GM21526 (cell line): ENCODE measurements at regions not wholly inside any gene's neighbourhood (a gene's known extent, or its start where the extent isn't known, plus 50 kb on each side); places are given as distances from the start of the nearest gene placed in this dataset.
"Not testable (repeated sequence)": the region's sequence is repeated elsewhere in the genome, so short reads cannot be mapped to it uniquely, and the experiment has no call there.

Source experiments
- ATAC-seq: cut with Tn5 transposase; IDR thresholded peaks from one replicate; pipeline ENCODE4 v1.9.1; 2021; ENCODE audit warnings: moderate library complexity; ENCODE audit not compliant: unreplicated experiment, low FRiP score

DNA sequence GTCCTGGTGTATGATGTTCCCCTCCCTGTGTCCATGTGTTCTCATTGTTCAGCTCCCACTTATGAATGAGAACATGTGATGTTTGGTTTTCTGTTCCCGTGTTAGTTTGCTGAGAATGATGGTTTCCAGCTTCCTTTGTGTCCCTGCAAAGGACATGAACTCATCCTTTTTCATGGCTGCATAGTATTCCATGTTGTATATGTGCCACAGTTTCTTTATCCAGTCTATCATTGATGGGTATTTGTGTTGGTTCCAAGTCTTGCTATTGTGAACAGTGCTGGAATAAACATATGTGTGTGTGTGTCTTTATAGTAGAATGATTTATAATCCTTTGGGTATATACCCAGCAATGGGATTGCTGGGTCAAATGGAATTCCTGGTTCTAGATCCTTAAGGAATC is 1427.3 kb upstream of the SLC10A2 start:
- ATAC-seq, result not testable (repeated sequence)

DNA sequence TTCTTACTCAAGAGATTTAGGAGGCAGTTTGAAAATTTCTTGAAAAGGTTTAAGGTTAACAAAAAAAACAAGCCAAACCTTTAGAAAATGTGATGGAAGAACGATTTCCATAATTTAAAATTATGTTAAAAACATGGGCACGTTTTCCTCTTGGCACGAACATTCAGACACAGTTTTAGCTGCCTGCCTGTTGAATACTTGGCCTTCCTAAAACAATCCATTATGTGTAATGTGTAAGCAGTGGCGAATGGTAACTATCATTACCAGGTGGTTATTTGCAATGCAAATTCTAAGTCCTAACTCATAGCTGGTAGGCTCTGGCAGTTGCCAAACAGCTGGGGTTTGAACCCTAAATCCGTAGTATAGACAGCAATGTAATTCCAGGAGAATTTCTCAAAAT is 1425.7 kb upstream of the SLC10A2 start:
- ATAC-seq, result no peak

DNA sequence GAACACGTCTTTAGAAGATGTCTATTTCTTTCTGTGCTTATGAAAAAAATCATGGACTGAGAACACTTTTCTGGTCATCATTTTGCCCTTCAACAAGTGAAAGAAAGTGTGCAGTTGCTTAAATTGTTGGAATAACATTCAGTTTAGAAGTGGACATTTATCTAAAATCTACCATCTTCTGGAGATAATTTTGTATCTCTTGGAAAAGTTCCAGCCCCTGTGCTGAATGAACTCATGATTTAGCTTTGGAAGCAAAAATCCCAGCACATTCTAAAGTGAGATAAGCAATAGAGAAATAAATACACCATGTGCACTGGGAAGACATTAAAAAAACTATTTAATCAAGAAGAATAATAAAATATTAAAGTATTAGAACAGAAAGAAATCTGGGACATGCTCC is 1420.8 kb upstream of the SLC10A2 start:
- ATAC-seq, result no peak

DNA sequence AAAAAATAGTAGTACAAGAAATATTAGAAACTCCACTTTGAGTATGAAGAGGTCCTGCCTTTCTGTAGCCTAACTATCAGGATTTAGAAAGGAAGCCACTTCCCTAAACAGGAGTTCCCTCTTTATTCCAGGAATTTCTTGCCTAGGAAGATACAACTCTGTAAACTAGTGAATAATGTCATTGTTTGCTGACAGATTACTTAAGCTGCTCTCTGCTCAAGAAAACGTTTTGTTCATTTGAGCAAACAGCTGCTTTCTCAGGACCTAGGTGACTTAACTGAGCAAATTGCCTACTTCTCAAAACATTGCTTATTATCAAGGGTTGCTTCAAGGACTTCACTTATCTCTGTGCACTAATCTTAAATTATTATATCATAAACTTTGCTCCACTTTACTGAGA is 1419.4 kb upstream of the SLC10A2 start:
- no peak for ATAC-seq

DNA sequence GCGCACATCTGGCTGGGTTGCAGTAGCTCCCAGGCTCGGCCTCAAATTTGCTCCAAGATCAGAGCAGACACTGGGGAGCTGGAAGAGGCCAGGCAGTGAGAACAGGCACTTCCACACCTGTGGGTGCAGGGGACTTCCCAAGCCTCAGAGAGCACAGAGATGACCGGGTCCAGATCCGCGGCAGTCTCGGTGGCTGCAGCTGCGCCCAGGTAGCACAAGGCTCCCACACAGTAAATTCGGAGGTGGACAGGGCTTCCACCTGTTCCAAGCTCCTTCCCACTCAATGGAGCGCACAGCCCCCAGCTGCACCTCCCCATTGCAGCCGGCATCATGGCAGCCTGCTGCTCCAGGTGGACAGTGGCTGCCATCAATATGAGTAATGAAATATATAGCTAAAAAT is 1417.4 kb upstream of the SLC10A2 start:
- no peak for ATAC-seq

DNA sequence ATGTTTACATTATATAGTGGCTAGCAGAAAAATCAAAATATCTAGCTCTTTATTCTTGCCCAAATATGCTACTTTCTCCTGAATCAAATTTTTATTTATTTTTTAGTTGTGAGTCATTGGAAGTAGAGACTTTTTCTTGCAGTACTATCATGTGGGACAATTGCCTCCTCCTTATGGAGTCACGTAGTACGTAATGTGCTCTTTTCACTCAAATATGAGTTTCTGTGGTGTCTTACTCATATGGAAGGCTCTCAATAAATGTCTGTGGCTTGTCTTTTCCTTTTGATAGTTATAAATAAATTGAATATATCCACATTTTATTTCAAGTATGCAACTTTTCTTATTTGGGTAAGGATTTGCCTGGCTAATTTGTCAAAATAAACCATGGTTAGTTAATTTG is 1411.0 kb upstream of the SLC10A2 start:
- ATAC-seq, result no peak

DNA sequence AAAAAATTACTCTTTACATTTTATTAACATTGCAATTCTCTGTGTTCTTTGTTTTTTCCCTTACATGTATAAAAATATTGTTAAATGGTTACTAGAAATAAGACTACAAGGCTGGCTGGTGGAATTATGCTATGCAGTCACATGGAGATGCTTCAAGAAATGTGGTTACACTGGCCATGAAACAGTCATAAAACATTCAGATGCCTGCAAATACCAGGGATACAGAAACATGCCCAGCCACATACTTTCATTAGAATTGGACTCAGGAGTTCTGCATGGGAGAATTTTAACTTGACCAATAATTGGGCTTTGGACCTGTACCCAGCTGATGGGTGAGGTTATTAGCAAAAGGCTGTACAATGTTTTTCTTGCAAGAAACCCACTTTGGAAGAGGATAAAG is 1407.7 kb upstream of the SLC10A2 start:
- no peak for ATAC-seq

DNA sequence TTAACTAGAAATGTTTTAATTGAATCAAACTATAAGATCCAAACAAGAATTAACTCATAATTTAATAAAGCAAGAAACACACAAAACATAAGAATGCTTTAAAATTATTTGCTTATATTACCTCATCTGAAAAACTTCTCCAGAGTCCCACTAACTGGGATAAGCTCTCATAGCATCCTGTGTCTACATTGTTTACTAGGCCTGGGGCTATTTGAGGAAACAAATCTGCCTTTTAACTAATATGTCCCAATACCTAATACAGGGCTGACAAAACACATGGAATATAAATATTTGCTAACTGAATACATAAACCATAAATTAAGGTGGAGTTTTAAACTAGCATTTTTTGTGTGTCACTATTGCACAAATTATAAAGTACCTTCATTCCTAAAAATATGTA is 1399.8 kb upstream of the SLC10A2 start:
- ATAC-seq, result no peak

DNA sequence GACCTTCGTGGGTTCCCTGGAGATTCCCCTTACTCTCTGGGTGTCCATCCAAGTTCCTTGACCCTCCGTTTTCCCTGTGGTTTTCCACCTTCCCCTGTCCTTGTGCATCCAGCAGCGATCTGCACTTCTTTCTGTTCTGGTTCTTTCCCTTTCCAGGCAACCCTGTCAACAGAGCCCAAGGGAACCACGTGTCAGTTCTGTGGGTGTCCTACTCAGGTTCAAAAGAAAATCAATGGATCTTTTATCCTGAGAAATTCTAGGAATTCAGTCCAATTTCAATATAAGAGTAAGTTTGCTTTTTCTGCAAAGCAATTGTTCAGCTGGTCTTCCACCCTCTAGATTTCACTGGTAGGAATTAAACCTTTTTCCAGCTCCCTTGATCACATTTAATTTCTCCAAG is 1394.8 kb upstream of the SLC10A2 start:
- no peak for ATAC-seq

DNA sequence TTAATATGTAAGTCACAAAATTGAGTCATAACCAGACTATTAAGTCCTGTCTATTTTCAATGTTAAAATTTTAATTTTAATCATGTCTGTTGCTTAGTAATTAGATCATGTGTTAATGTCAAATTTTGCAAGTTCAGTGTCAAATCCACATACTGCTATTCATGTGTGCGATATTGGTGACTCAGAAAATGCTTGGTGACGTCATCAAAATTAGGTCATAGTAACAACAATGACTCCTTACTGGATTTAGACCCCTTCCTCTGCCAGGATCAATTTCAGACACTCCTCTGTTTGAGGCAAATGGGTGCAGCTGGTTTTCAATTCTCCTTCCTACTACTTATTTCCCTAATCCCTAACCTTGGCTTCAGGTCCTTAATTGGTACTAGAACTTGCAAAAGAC is 1394.3 kb upstream of the SLC10A2 start:
- ATAC-seq, result no peak

DNA sequence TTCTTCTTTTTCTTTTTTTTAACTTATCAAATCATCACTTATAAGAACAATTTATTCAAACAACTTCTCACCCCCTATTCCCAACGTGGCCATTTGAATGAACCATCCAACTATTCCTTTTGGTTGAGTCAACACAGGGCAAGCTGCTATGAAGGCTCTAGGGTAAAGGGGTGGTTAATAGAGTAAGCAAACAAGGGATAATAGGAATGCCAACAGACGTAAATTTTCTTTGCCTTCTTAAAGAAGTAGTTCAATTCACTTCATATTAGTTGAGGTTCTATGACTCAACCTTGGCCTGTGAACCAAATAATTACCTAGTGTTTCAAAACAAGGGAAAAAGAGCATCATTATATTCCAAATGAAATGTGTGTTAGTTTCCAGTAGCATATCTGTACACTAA is 1383.8 kb upstream of the SLC10A2 start:
- ATAC-seq, result no peak

DNA sequence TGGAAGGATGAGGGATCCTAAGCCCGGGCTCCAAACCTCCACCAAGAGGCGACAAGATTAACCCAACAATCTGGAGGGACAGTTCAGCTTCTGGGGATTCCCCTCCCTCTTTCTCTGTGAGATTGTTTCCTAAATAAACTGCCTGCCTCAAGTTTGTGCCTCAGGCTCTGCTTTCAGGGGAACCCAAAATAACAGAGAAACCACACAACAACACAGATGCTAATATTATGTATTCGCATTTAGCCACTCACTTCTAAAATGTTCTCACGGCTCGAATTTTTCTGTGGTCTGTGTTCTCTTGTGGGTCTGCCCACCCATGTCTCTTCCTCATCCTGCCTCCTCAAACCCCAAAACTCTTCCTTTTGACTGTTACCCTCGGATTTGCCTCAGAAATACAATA is 1381.1 kb upstream of the SLC10A2 start:
- no peak for ATAC-seq

DNA sequence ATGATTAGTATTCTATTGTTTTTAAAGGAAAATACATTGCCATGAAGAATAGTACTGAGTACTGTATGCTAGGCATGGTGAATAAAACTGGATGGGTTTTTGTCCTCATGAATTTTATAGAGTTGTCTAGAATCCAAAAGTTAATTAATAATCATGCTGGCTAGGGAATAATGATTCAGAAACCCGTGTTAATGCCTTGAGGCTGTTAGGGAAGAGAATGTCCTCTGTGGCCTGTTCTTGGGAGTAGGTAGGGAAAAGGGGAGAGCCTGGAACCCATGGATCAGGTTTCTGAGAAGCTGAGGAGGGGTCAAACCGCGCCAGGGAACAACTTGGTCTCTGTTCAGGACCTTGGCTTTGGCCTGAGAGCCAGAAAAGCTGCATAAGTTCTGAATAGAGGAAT is 1376.3 kb upstream of the SLC10A2 start:
- ATAC-seq, result no peak

DNA sequence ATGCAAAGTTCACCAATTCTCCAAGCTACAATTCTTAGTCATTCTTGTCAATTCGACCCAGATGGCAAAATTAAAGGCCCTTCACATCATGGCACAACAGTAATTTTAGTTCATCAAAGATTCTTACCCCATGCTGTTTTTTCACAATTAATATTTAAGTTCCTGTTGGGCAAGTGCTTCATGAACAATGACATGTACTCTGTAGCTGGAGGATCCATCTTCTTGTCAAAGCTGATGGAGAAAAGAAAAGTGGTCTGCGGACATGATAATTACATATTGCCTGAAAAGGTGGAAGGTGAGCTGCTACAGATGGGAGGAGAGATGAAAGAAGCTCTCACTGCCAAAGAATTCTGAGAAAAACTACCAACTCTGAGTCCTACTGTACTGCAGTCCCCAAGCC is 1370.3 kb upstream of the SLC10A2 start:
- no peak for ATAC-seq

DNA sequence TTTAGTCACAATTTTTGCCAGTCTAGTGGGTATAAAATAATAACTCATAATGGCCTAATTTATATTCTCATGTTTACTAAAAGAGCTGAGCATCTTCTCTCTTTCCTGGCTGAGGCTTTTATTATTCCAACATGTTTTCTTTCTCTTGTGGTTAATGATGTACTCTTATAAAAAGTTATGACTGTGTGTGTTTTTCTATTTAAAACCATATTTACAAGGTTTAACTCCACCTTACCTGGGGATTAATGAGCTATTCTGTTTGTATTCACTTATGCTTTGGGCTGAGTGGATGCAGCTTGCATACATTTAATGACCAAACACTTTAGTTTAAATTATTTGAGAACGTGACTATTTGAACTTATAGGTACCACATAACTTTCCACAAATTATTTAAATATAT is 1365.7 kb upstream of the SLC10A2 start:
- no peak for ATAC-seq

DNA sequence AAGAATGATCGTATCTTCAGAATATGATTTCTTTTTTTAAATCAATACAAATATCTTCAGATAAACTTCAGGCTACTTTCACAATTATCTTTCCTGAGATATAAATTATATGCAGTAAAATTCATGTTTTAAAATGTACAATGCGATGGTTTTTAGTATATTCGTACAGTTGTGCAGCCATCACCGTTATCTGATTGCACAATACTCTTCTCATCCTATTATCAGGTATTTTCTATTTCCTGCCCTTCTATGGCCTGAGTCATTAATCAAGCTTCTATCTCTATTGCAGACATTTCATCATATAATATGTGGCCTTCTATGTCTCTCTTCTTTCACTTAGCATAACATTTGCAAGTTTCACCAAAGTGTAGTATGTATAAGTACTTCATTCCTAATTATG is 1360.2 kb upstream of the SLC10A2 start:
- no peak for ATAC-seq

DNA sequence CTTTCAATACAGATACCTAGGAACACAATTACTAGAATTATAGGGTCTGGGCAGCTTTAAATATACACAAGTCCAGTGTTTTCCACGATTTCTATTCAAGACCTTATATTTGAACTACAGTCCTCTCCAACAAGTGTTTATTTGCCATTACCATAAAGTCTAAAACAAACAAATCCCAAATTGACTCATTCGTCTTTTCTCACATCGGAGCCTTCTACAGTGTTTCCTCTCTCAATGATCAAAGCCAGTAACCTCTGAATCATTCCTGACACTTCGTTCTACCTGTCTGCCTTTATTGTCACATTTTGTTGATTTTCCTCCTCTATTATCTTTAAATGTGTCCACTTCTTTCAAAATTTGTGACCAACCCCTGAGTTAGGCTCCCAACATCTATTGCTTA is 1356.5 kb upstream of the SLC10A2 start:
- ATAC-seq, result no peak

DNA sequence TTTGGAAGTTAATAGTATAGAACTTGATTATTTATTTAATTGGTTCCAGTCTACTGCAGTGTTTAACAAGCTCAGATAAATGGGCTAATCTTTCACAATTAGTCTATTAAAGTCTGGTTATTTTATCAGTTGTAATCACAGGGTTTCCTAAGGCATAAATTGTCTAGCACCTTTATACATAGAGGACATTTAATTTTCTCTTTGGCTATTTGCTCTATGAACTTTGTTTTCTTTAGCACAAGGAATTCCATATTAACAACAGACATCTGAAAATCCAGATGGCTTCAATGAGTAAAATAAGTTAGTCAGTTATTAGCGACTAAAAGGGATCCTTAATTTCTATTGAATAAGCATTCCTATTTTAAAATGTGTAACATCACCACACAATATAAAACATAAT is 1350.8 kb upstream of the SLC10A2 start:
- ATAC-seq, result no peak

DNA sequence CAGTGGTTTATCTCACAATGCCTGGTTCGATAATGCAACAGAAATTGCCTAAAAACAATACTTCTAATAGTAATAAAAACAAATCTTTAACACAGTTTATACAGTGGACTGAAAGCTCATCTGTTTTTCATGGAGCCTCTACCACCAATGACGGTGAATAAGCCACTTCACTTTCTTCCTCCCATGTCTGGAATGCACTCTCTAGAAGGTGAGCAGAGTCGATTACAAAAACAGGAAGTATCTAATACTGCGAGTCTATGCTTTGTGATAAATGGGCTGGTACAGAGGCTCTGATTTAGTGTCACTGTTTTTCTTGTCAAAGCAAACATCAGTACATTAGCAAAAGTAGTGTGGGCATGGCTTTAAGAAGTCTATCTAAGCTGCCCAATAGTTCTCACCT is 1348.6 kb upstream of the SLC10A2 start:
- no peak for ATAC-seq

DNA sequence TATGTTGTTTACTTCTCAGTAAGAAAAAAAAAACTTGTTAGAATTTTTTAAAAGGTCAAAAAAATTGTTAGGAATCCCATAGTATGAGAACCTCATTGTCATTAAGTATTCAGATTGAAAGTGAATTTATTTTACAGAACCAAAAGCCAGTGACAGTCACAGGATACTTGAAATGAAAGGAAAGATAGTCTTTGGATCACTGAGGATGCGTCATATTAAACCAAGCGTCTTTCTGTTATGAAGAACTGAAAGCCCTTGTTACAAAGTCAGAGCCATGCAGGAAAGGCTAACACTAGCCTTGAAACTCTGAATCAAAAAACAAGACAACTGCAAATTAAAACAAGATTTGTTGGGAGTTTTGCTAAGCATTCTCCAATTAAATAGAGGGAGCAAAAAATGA is 1348.0 kb upstream of the SLC10A2 start:
- ATAC-seq, result no peak

DNA sequence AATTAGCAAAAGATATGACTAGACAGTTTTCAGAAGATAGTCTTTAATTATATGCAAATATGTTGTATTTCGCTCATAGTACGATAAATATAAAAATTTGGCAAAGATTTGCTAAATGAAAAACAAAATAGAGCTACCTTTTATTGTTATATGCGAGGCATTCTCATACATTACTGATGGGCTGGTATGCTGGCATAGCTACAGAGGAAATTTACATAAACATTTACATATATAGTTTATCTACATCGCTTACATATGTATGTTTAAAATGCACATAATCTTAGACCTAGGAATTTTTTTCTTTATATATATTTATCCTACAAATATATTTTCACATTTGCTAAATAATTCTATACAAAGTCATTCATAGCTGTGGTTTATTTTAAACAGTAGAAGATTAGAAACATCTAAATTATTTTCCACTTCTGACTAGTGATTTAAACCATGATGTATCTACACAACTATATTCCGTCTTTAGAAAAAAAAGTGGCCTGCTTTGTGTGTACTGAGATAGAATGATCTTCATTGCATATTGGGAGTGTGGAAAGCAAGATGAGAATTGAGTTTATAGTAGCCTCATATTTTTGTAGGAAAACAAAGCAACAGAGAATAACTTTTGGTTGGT is 1345.0 kb upstream of the SLC10A2 start:
- ATAC-seq, result no peak

DNA sequence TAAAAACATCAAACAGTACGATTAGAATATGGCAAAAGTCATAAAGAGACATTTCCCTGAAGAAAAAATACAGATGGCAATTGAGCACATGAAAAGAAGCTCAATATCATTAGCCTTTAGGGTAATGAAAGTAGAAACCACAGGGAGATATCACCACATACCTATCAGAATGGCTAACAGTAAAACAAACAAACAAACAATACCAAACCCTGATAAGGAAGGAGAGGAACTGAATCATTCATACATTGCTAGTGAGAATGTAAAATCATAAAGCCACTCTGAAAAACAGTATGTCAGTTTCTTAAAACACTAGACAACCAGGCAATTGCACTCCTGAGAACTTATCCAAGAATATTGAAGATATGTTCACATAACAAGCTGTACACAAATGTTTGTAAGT is 1342.5 kb upstream of the SLC10A2 start:
- no peak for ATAC-seq

DNA sequence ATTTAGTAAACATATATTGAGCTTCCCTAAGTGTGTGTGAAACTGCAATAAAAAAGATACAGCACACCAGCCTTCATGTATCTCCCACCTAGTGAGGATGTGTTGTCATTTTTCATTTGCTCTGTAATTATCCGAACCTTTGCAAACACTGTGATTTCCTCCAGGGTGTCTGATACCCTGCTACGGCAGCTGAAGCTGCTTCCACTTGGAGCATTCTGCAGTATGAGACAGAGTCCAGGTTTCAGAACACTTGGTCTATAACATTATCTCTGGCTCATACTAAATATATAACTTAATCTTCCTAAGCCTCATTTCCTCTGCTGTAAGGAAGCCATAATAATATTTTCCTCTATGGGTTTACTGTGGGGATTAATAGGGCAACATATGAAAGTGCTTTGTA is 1338.1 kb upstream of the SLC10A2 start:
- no peak for ATAC-seq
